ENCODE measurements at regions not wholly inside any gene's neighbourhood (a gene's known extent, or its start where the extent isn't known, plus 50 kb on each side); places are given as distances from the start of the nearest gene placed in this dataset.

GRCh38 chrX:37912304-37912703 lies 64.9 kb upstream of the DYNLT3 start:
- H4K8ac ChIP-seq (ENCODE audit: low read depth, low read length), result no peak overlapping the region
- H3K4me3 ChIP-seq (ENCODE audit: low read depth, low read length), result no peak overlapping the region
- no peak overlapping the region for H2BK12ac ChIP-seq (ENCODE audit: low read length)
- H3K79me1 ChIP-seq (ENCODE audit: low read length), result no peaks in the 10 kb centered on the region
- H3K4ac ChIP-seq (ENCODE audit: low read depth, low read length), result no peak overlapping the region
- no peak overlapping the region for H3K9ac ChIP-seq (ENCODE audit: low read length)
- no peak overlapping the region for H3K18ac ChIP-seq (ENCODE audit: low read length)
- H4K91ac ChIP-seq (ENCODE audit: low read depth, low read length), result no peak overlapping the region
- H3K23ac ChIP-seq (ENCODE audit: low read length), result no peak overlapping the region
- H3K27ac ChIP-seq (ENCODE audit: low read depth, low read length), result no peak overlapping the region
- H2BK120ac ChIP-seq (ENCODE audit: insufficient read depth, low read length, poor library complexity), result no peak overlapping the region
- peak in 1 of 2 donors; percentile 22 for DNase-seq
- H3K36me3 ChIP-seq (ENCODE audit: control insufficient read depth in 1 of 2, insufficient read depth in 2 of 2, low read length in 2 of 2), result no peaks in the 10 kb centered on the region
- H2AFZ ChIP-seq (ENCODE audit: insufficient read depth, low read length, poor library complexity), result no peak overlapping the region
- H2AK5ac ChIP-seq (ENCODE audit: low read length), result no peak overlapping the region
- H4K12ac ChIP-seq (ENCODE audit: low read depth, low read length), result no peak overlapping the region
- H3K4me2 ChIP-seq (ENCODE audit: low read length), result no peak overlapping the region
- H2BK5ac ChIP-seq (ENCODE audit: low read depth, low read length, poor library complexity), result no peak overlapping the region
- H3K14ac ChIP-seq (ENCODE audit: low read length), result no peak overlapping the region
- H3K79me2 ChIP-seq (ENCODE audit: control insufficient read depth, insufficient read depth, low read length, poor library complexity), result no peaks in the 10 kb centered on the region
- WGBS (ENCODE audit: extremely low coverage, insufficient coverage, insufficient read length), result no CpG with 5 or more reads among the region's 3 CpGs
- no peaks in the 10 kb centered on the region for H3K27me3 ChIP-seq (ENCODE audit: insufficient read depth, low read length)
- H3K9me3 ChIP-seq (ENCODE audit: insufficient read depth, low read depth, low read length), result no peaks in the 10 kb centered on the region
- peaks cover 0 to 5% of the 10 kb centered on the region in 2 experiments for H3K4me1 ChIP-seq (ENCODE audit: control insufficient read depth in 1 of 2, insufficient read depth in 2 of 2, low read length in 2 of 2)

- DNase-seq, result no peak
- Histone ChIP-seq H3K9me3 (ENCODE audit: insufficient read depth, low read depth, low read length) (no peaks in the 10 kb centered on the region), H4K12ac (ENCODE audit: low read depth, low read length) (no peak overlapping the region), H3K4me2 (ENCODE audit: low read length) (no peak overlapping the region), H3K23ac (ENCODE audit: low read length) (no peak overlapping the region), H3K9ac (ENCODE audit: low read length) (no peak overlapping the region), H3K18ac (ENCODE audit: low read length) (no peak overlapping the region), H3K27ac (ENCODE audit: low read depth, low read length) (no peak overlapping the region), H3K79me2 (ENCODE audit: control insufficient read depth, insufficient read depth, low read length, poor library complexity) (no peaks in the 10 kb centered on the region), H2AK5ac (ENCODE audit: low read length) (no peak overlapping the region), H3K4me1 (ENCODE audit: control insufficient read depth in 1 of 2, insufficient read depth in 2 of 2, low read length in 2 of 2) (peaks cover 0 to 5% of the 10 kb centered on the region in 2 experiments), H2BK120ac (ENCODE audit: insufficient read depth, low read length, poor library complexity) (no peak overlapping the region), H4K91ac (ENCODE audit: low read depth, low read length) (no peak overlapping the region), H4K8ac (ENCODE audit: low read depth, low read length) (no peak overlapping the region), H2BK12ac (ENCODE audit: low read length) (no peak overlapping the region), H3K79me1 (ENCODE audit: low read length) (no peaks in the 10 kb centered on the region), H3K27me3 (ENCODE audit: insufficient read depth, low read length) (no peaks in the 10 kb centered on the region), H3K14ac (ENCODE audit: low read length) (no peak overlapping the region), H3K4ac (ENCODE audit: low read depth, low read length) (no peak overlapping the region), H2BK5ac (ENCODE audit: low read depth, low read length, poor library complexity) (no peak overlapping the region), H3K4me3 (ENCODE audit: low read depth, low read length) (no peak overlapping the region), H3K36me3 (ENCODE audit: control insufficient read depth in 1 of 2, insufficient read depth in 2 of 2, low read length in 2 of 2) (no peaks in the 10 kb centered on the region), H2AFZ (ENCODE audit: insufficient read depth, low read length, poor library complexity) (no peak overlapping the region)
Observed at GRCh38 chrX:37912777-37913176, 65.4 kb upstream of the DYNLT3 start.

GRCh38 chrX:37918168-37918567 lies 70.8 kb upstream of the DYNLT3 start:
- no peak overlapping the region for H2AK5ac ChIP-seq (ENCODE audit: low read length)
- H3K9me3 ChIP-seq (ENCODE audit: insufficient read depth, low read depth, low read length), result no peaks in the 10 kb centered on the region
- no peak overlapping the region for H4K12ac ChIP-seq (ENCODE audit: low read depth, low read length)
- no peak overlapping the region for H3K4me3 ChIP-seq (ENCODE audit: low read depth, low read length)
- no peak overlapping the region for H3K27ac ChIP-seq (ENCODE audit: low read depth, low read length)
- H3K27me3 ChIP-seq (ENCODE audit: insufficient read depth, low read length), result no peaks in the 10 kb centered on the region
- no peak overlapping the region for H2BK5ac ChIP-seq (ENCODE audit: low read depth, low read length, poor library complexity)
- no peak overlapping the region for H4K8ac ChIP-seq (ENCODE audit: low read depth, low read length)
- no peak overlapping the region for H2BK120ac ChIP-seq (ENCODE audit: insufficient read depth, low read length, poor library complexity)
- H3K79me1 ChIP-seq (ENCODE audit: low read length), result no peaks in the 10 kb centered on the region
- H3K4ac ChIP-seq (ENCODE audit: low read depth, low read length), result no peak overlapping the region
- no peak overlapping the region for H3K23ac ChIP-seq (ENCODE audit: low read length)
- peaks cover 0 to 1% of the 10 kb centered on the region in 2 experiments for H3K36me3 ChIP-seq (ENCODE audit: control insufficient read depth in 1 of 2, insufficient read depth in 2 of 2, low read length in 2 of 2)
- H3K79me2 ChIP-seq (ENCODE audit: control insufficient read depth, insufficient read depth, low read length, poor library complexity), result no peaks in the 10 kb centered on the region
- DNase-seq, result no peak
- no peak overlapping the region for H4K91ac ChIP-seq (ENCODE audit: low read depth, low read length)
- H3K18ac ChIP-seq (ENCODE audit: low read length), result no peak overlapping the region
- H2BK12ac ChIP-seq (ENCODE audit: low read length), result no peak overlapping the region
- no peaks in the 10 kb centered on the region for H3K4me1 ChIP-seq (ENCODE audit: control insufficient read depth in 1 of 2, insufficient read depth in 2 of 2, low read length in 2 of 2)
- no peak overlapping the region for H3K14ac ChIP-seq (ENCODE audit: low read length)
- H3K4me2 ChIP-seq (ENCODE audit: low read length), result no peak overlapping the region
- H2AFZ ChIP-seq (ENCODE audit: insufficient read depth, low read length, poor library complexity), result no peak overlapping the region
- no peak overlapping the region for H3K9ac ChIP-seq (ENCODE audit: low read length)

DNA sequence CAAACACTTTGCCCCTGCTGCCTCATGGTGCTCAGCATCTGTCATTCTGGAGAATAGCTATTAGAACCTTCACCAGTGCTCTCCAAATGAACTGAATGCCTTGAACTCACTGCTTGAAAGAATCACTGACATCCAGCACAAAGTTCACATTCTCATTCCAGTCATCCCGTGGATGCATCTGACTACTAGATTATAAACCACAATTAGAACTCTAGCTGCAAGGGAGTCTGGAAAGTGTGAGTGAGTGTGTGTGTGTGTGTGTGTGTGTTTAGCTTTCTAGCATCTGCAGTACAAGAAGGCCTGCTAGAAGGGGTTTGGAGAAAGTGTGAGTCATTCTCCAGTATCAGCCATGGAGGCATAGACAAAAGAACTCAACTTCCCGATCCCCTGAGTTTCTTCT lies 71.3 kb upstream of the DYNLT3 start:
- H4K8ac ChIP-seq (ENCODE audit: low read depth, low read length), result no peak overlapping the region

More for the DNA sequence above, 71.3 kb upstream of the DYNLT3 start:
- no peak overlapping the region for H3K18ac ChIP-seq (ENCODE audit: low read length)
- no peak overlapping the region for H2BK12ac ChIP-seq (ENCODE audit: low read length)
- no peak overlapping the region for H3K9ac ChIP-seq (ENCODE audit: low read length)
- no peak overlapping the region for H3K4ac ChIP-seq (ENCODE audit: low read depth, low read length)
- H3K4me1 ChIP-seq (ENCODE audit: control insufficient read depth in 1 of 2, insufficient read depth in 2 of 2, low read length in 2 of 2), result no peaks in the 10 kb centered on the region
- H2BK5ac ChIP-seq (ENCODE audit: low read depth, low read length, poor library complexity), result no peak overlapping the region
- H3K9me3 ChIP-seq (ENCODE audit: insufficient read depth, low read depth, low read length), result no peaks in the 10 kb centered on the region
- no CpG with 5 or more reads among the region's 2 CpGs for WGBS (ENCODE audit: extremely low coverage, insufficient coverage, insufficient read length)
- H2AFZ ChIP-seq (ENCODE audit: insufficient read depth, low read length, poor library complexity), result no peak overlapping the region
- no peak overlapping the region for H3K27ac ChIP-seq (ENCODE audit: low read depth, low read length)
- H3K36me3 ChIP-seq (ENCODE audit: control insufficient read depth in 1 of 2, insufficient read depth in 2 of 2, low read length in 2 of 2), result peaks cover 0 to 1% of the 10 kb centered on the region in 2 experiments
- H3K27me3 ChIP-seq (ENCODE audit: insufficient read depth, low read length), result no peaks in the 10 kb centered on the region
- H2BK120ac ChIP-seq (ENCODE audit: insufficient read depth, low read length, poor library complexity), result no peak overlapping the region
- no peaks in the 10 kb centered on the region for H3K79me1 ChIP-seq (ENCODE audit: low read length)
- H4K91ac ChIP-seq (ENCODE audit: low read depth, low read length), result no peak overlapping the region
- H3K14ac ChIP-seq (ENCODE audit: low read length), result no peak overlapping the region
- no peak overlapping the region for H3K4me3 ChIP-seq (ENCODE audit: low read depth, low read length)
- no peak overlapping the region for H2AK5ac ChIP-seq (ENCODE audit: low read length)
- DNase-seq, result no peak
- H3K79me2 ChIP-seq (ENCODE audit: control insufficient read depth, insufficient read depth, low read length, poor library complexity), result no peaks in the 10 kb centered on the region
- H4K12ac ChIP-seq (ENCODE audit: low read depth, low read length), result no peak overlapping the region
- H3K4me2 ChIP-seq (ENCODE audit: low read length), result no peak overlapping the region
- H3K23ac ChIP-seq (ENCODE audit: low read length), result no peak overlapping the region

Data from trophoblast cell (in vitro differentiated cells and primary cell).